Transverse colon (tissue), 4 donors: ENCODE measurements at regions not wholly inside any gene's neighbourhood (a gene's known extent, or its start where the extent isn't known, plus 50 kb on each side); places are given as distances from the start of the nearest gene placed in this dataset.

Source experiments
- DNase-seq: peaks from one replicate; pipeline ENCODE4 v3.0.0-alpha.2; 2019
- H3K27ac ChIP-seq, 4 donors: fragments of 200-600 bp; sonication (generic); 2 replicates each; pipeline ENCODE4 v1.5.1; 2016 to 2018; ENCODE audit warnings: inconsistent platforms in 4 of 4
- H3K27me3 ChIP-seq: fragments of 200-600 bp; sonication (generic); 2 replicates; pipeline ENCODE4 v1.5.1; 2017; ENCODE audit warnings: inconsistent platforms
- H3K36me3 ChIP-seq, 4 donors: fragments of 200-600 bp; sonication (generic); 2 replicates each; pipeline ENCODE4 v1.5.1; 2017 to 2019; ENCODE audit warnings: inconsistent platforms in 4 of 4
- H3K4me1 ChIP-seq, 4 donors: fragments of 200-600 bp; sonication (generic); 2 replicates each; pipeline ENCODE4 v1.5.1; 2017 to 2020; ENCODE audit warnings: inconsistent platforms in 4 of 4
- H3K4me3 ChIP-seq, 4 donors: fragments of 200-600 bp; sonication (generic); 1 replicate in 1 of 4; 2 replicates in 3 of 4; pipeline versions ENCODE4 v1.5.1 to v1.6.1; 2017 to 2019; ENCODE audit warnings: inconsistent platforms in 4 of 4
- H3K9me3 ChIP-seq, 2 donors: fragments of 200-600 bp; sonication (generic); 2 replicates each; pipeline ENCODE4 v1.5.1; 2017 to 2019; ENCODE audit warnings: inconsistent platforms in 2 of 2
- EP300 ChIP-seq: sonication (generic); formaldehyde crosslinking; IDR thresholded peaks from one replicate; pipeline ENCODE4 v1.6.1; 2017; ENCODE audit warnings: antibody characterized with exemption, low read depth
- POLR2A ChIP-seq: fragments of 450-650 bp; IDR thresholded peaks from one replicate; pipeline ENCODE4 v1.6.1; 2016; ENCODE audit warnings: antibody characterized with exemption, mild to moderate bottlenecking, moderate library complexity
- POLR2AphosphoS5 ChIP-seq, 3 donors: sonication (generic); formaldehyde crosslinking; IDR thresholded peaks; one replicate each; pipeline ENCODE4 v1.6.1; 2016; ENCODE audit warnings: antibody characterized with exemption in 3 of 3
- WGBS, 2 donors: methylation state at CpG; one replicate each; pipeline ENCODE4 v1.1.5; 2018; ENCODE audit warnings: low coverage in 1 of 2; 5-methylcytosine and 5-hydroxymethylcytosine counted together
- in situ Hi-C, 4 donors: fragments of 200-750 bp; cut with MboI; loops; one replicate each; pipeline versions ENCODE4 v1.15.0 to v1.15.1; 2017; ENCODE audit warnings: low sequenced_read_pairs in 3 of 4, low pct_ligation_motif_present in 1 of 4, low pct_unique_long_range_greater_than_20kb in 1 of 4
- intact Hi-C: fragments of 100-400 bp; cut with DNase I; formaldehyde crosslinking; loops from one replicate; pipeline ENCODE4 v1.15.1; 2023; ENCODE audit warnings: low total_unique reads
- TF ChIP-seq, protein P1 (sequence below), 5 experiments: fragments of 200-600 bp in 3 of 5; fragments of 450-650 bp in 2 of 5; sonication (generic) in 3 of 5; IDR thresholded peaks; 1 replicate in 2 of 5; 2 replicates in 3 of 5; pipeline ENCODE4 v1.5.1; 2016 to 2017; ENCODE audit warnings: antibody characterized with exemption in 5 of 5, inconsistent platforms in 3 of 5, mild to moderate bottlenecking in 2 of 5, moderate library complexity in 1 of 5

DNA sequence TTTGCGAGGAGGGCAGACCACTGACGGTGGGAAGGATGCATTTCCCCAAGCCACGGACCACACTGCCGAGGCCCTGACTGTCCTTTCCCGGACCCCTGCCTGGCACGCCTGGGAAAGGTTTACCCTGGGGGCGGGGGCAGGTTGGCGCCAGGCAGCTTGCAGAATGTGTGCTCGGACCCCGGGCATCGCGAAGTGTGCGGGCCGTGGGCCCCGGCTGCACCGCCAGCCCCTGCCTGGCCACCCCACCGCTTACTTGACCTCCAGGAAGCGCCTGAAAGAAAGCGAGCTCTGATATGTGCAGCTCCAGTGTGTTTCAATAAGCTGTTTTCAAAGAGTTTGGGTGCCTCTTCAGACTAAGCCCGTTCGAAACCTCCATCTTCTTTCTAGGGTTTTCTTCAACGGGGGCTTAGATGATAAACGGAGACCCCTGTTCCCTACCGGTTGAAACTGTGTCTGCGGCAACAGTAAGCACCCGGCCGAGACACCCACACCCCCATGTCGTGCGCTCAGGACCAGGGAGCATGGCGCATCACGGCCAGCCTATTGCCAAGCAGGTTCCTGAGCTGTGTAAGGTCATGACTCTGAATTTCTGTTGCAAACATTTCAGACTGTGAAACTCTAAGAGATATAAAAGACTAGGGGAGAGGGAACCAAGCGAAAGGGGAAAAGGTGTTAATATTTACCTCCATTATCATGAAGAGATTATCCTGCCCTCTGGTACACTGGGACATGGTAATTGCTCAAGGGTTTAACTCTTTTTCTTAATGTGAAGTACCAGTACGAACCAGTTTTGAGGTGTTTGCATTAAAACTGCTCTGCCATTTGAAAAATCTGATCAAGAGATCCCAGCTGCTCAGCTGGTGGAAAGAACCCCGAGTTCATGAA lies 231.2 kb upstream of the FOXQ1 start:
- H3K27ac ChIP-seq: no peak overlapping the region
- peaks cover 0 to 10% (median 0%) of the 10 kb centered on the region in 4 donors for H3K4me1 ChIP-seq
- TF ChIP-seq POLR2A: no peak
- TF ChIP-seq, protein P1, sequence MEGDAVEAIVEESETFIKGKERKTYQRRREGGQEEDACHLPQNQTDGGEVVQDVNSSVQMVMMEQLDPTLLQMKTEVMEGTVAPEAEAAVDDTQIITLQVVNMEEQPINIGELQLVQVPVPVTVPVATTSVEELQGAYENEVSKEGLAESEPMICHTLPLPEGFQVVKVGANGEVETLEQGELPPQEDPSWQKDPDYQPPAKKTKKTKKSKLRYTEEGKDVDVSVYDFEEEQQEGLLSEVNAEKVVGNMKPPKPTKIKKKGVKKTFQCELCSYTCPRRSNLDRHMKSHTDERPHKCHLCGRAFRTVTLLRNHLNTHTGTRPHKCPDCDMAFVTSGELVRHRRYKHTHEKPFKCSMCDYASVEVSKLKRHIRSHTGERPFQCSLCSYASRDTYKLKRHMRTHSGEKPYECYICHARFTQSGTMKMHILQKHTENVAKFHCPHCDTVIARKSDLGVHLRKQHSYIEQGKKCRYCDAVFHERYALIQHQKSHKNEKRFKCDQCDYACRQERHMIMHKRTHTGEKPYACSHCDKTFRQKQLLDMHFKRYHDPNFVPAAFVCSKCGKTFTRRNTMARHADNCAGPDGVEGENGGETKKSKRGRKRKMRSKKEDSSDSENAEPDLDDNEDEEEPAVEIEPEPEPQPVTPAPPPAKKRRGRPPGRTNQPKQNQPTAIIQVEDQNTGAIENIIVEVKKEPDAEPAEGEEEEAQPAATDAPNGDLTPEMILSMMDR (IDR thresholded peaks at IDR 0.05): no peak
- TF ChIP-seq POLR2AphosphoS5 (IDR thresholded peaks at IDR 0.05): no peak
- TF ChIP-seq EP300: no peak
- in situ Hi-C loops (no loop called here), intact Hi-C loops (no loop called here)
- DNase-seq: no peak
- 89 to 94% methylated on average over 11 to 34 of the region's 34 CpGs for WGBS, 2 donors
- H3K27me3 ChIP-seq: no peaks in the 10 kb centered on the region
- no peak overlapping the region for H3K4me3 ChIP-seq
- H3K36me3 ChIP-seq: no peaks in the 10 kb centered on the region
- no peaks in the 10 kb centered on the region for H3K9me3 ChIP-seq

DNA sequence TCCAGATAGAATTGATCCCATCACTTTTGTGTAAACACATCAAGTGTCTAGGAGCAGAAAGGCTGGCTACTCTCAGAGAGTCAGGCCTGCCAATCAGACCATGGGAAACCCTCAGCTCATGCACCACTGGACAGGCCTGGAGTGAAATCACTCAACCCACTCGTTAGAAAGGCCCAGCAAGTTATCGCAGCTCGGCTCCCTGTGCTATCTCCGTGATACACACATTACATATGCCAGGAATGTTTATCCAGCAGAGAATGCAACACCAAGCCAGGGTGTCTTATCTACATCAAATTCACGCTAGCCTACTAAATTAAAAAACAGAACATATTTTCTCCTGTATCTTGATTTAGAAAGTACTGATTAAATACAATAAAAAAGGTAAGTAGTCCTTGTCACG lies 232.4 kb upstream of the FOXQ1 start:
- Histone ChIP-seq H3K27me3 (no peaks in the 10 kb centered on the region), H3K27ac (no peak overlapping the region), H3K9me3 (no peaks in the 10 kb centered on the region), H3K4me1 (peaks cover 0 to 10% (median 0%) of the 10 kb centered on the region in 4 donors), H3K36me3 (no peaks in the 10 kb centered on the region), H3K4me3 (no peak overlapping the region)
- 90 to 92% methylated on average over 2 to 6 of the region's 6 CpGs for WGBS, 2 donors
- intact Hi-C loops (no loop called here), in situ Hi-C loops (no loop called here)
- TF ChIP-seq POLR2AphosphoS5 (IDR thresholded peaks at IDR 0.05) (no peak), POLR2A (no peak), EP300 (no peak)
- TF ChIP-seq, protein P1 (IDR thresholded peaks at IDR 0.05): no peak
- DNase-seq: no peak

GRCh38 chr6:1077478-1078416 lies 234.2 kb upstream of the FOXQ1 start:
- Histone ChIP-seq H3K36me3 (no peaks in the 10 kb centered on the region), H3K4me1 (peaks cover 0 to 10% (median 0%) of the 10 kb centered on the region in 4 donors), H3K27me3 (no peaks in the 10 kb centered on the region), H3K4me3 (no peak overlapping the region), H3K9me3 (no peaks in the 10 kb centered on the region), H3K27ac (no peak overlapping the region)
- TF ChIP-seq, protein P1 (IDR thresholded peaks at IDR 0.05): no peak
- TF ChIP-seq EP300: no peak
- no peak for TF ChIP-seq POLR2AphosphoS5 (IDR thresholded peaks at IDR 0.05)
- TF ChIP-seq POLR2A: no peak
- in situ Hi-C loops (no loop called here), intact Hi-C loops (no loop called here)
- no peak for DNase-seq
- WGBS, 2 donors: 84 to 91% methylated on average over 13 to 22 of the region's 22 CpGs
